GM12891 (cell line): ENCODE measurements at regions not wholly inside any gene's neighbourhood (a gene's known extent, or its start where the extent isn't known, plus 50 kb on each side); places are given as distances from the start of the nearest gene placed in this dataset.

ENCODE experiments used
- DNase-seq: peaks from one replicate; pipeline ENCODE4 v3.0.0; 2011; ENCODE audit warnings: low spot score; ENCODE audit not compliant: insufficient read length
- FAIRE-seq: peaks from 2 replicates; lab custom pipeline; 2011; peaks lifted over from hg19 to GRCh38; lab: Jason Lieb, UNC
- PAX5 ChIP-seq: IDR thresholded peaks from 2 replicates; pipeline ENCODE4 v1.6.1; 2011; ENCODE audit warnings: low read length, moderate library complexity, mild to moderate bottlenecking; ENCODE audit not compliant: insufficient read depth, severe bottlenecking
- POLR2A ChIP-seq: IDR thresholded peaks from 2 replicates; pipeline ENCODE4 v1.6.1; 2011; ENCODE audit warnings: low read depth, low read length, control low read depth
- POLR2AphosphoS5 ChIP-seq: IDR thresholded peaks from 2 replicates; pipeline ENCODE4 v1.6.1; 2011; ENCODE audit warnings: low read depth, low read length, control low read depth
- POU2F2 ChIP-seq: IDR thresholded peaks from 2 replicates; pipeline ENCODE4 v1.6.1; 2011; ENCODE audit warnings: low read depth, mild to moderate bottlenecking, control low read depth, low read length, moderate library complexity
- SPI1 ChIP-seq: IDR thresholded peaks from 2 replicates; pipeline ENCODE4 v1.6.1; 2011; ENCODE audit warnings: low read depth, low read length, control low read depth
- TAF1 ChIP-seq: IDR thresholded peaks from 2 replicates; pipeline ENCODE4 v1.6.1; 2011; ENCODE audit warnings: low read depth, low read length, control low read depth

GRCh38 chrX:145715641-145716138 is 101.9 kb upstream of the SLITRK2 start:
- FAIRE-seq (no peak), DNase-seq (no peak)
- TF ChIP-seq POLR2A, result no peak
- TF ChIP-seq POU2F2, result no peak
- no peak for TF ChIP-seq POLR2AphosphoS5
- TF ChIP-seq SPI1, result no peak
- TF ChIP-seq PAX5, result no peak
- TF ChIP-seq TAF1, result no peak

- DNase-seq, result no peak
- no peak for FAIRE-seq
- TF ChIP-seq SPI1 (no peak), POLR2AphosphoS5 (no peak), PAX5 (no peak), POU2F2 (no peak), TAF1 (no peak), POLR2A (no peak)
Observed at GRCh38 chrX:145716226-145716625, 101.4 kb upstream of the SLITRK2 start.

- TF ChIP-seq POLR2A (no peak), POU2F2 (no peak), POLR2AphosphoS5 (no peak), SPI1 (no peak)
- DNase-seq (no peak), FAIRE-seq (no peak)
Observed at GRCh38 chrX:145727476-145727875, 90.2 kb upstream of the SLITRK2 start.

- FAIRE-seq (no peak), DNase-seq (no peak)
- TF ChIP-seq POU2F2 (no peak), TAF1 (no peak), SPI1 (no peak), POLR2A (no peak), POLR2AphosphoS5 (no peak), PAX5 (no peak)
Observed at GRCh38 chrX:145729635-145730034, 88.0 kb upstream of the SLITRK2 start.

- DNase-seq (no peak), FAIRE-seq (no peak)
- no peak for TF ChIP-seq SPI1
- no peak for TF ChIP-seq POLR2A
- no peak for TF ChIP-seq TAF1
- TF ChIP-seq PAX5, result no peak
- TF ChIP-seq POLR2AphosphoS5, result no peak
- TF ChIP-seq POU2F2, result no peak
Observed at GRCh38 chrX:145735036-145735435, 82.6 kb upstream of the SLITRK2 start.

- FAIRE-seq, result no peak
- DNase-seq, result no peak
- no peak for TF ChIP-seq TAF1
- no peak for TF ChIP-seq PAX5
- TF ChIP-seq POLR2AphosphoS5, result no peak
- TF ChIP-seq POLR2A, result no peak
- TF ChIP-seq POU2F2, result no peak
- TF ChIP-seq SPI1, result no peak
Observed at GRCh38 chrX:145751943-145752342, 65.7 kb upstream of the SLITRK2 start.
